HG03095 (cell line): ENCODE measurements at regions not wholly inside any gene's neighbourhood (a gene's known extent, or its start where the extent isn't known, plus 50 kb on each side); places are given as distances from the start of the nearest gene placed in this dataset.
"Not testable (repeated sequence)": the region's sequence is repeated elsewhere in the genome, so short reads cannot be mapped to it uniquely, and the experiment has no call there.

Source experiments
- ATAC-seq: cut with Tn5 transposase; IDR thresholded peaks from one replicate; pipeline ENCODE4 v1.9.1; 2021; ENCODE audit warnings: moderate library complexity; ENCODE audit not compliant: unreplicated experiment

DNA sequence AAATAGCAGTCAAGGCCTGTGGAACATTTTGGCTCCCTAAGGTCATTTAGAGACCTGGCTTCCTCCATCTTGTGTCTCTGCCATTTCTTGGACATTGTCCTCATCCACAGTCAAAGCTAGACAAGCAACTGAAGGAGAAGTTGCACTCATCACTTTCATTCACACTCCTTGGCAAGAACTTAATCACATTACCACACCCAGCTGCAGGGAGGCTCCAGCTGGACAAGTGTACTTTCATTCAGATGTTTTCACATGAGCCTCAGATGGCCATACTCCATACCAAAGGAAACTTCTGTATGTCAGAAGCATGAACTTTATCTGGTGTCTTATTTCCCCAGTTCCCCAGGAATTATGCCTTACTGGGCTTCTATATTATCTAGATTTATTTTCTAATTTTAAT is 537.4 kb downstream of the TMEM135 start:
- ATAC-seq = no peak

DNA sequence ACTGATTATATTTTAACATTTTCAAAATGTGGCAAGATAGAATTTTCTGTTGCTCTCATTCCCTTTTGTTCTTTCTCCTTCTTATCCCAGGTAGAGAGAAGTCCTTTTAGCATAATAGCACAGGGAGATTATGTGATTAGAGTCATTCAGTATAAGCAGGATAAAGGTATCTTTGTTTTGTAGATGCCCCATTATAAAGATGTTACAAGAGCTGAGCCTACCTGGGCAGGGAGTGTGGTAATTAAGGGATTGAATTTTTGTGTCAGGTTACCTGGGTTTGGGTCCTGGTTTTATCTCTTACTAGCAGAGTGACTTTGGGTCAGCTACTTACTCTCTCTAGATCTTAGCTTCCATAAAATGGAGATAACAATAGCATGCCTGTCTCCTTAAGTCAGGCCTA is 536.5 kb downstream of the TMEM135 start:
- ATAC-seq = no peak

DNA sequence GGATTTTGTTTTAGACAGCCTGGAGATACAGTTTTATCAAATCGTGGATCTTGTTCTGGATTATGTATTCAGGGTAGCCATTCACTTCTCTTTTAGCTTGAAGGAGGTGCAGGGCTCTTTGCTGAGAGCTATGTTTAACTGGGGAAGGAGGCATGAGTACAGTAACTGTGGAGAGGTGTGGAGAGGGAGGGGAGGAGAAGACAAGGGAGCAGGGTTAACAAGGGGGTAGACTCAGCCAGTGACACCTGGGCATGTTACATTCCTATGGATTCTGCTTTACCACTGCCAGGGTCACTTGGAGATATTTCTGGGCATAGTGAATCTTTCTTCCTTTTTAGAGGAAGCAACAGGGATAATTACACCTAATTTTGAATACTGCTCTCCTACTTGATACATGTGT is 536.0 kb downstream of the TMEM135 start:
- no peak for ATAC-seq

DNA sequence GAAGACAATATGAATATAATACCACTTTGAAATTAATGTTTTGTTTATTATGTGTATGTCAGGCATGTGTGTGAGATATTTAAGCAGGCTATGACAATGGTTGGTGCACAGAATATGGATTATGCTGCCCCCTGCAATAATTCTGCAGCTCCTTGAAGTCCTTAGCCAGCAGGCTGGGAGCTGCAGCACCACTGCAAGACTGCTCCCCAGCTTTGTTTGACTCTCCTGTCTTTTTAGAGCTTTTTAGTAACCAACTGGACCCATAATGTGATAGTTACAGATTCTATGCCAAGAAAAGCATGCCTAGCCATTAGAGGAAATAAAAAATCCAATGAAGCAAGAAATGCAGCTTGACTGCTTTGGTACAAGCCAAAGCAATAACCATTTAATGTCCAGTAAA is 535.1 kb downstream of the TMEM135 start:
- ATAC-seq = no peak

DNA sequence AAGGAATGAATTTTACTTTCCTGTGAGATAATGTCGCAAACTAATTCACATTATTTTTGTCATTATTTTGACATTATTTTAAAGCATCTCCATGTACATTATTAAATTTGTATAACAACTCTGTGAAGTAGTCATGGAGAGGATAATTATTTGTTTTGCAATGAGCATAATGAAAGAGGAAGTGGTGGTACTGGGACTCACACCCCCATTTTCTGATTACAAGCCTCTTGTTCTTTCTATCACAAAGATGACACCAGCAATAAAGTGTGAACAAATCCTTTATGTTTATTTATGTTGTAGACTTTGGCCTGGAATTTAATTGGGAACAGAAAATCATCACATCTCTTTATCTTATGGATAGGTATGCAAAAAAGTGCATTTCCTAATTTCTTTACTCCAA is 522.6 kb downstream of the TMEM135 start:
- no peak for ATAC-seq

DNA sequence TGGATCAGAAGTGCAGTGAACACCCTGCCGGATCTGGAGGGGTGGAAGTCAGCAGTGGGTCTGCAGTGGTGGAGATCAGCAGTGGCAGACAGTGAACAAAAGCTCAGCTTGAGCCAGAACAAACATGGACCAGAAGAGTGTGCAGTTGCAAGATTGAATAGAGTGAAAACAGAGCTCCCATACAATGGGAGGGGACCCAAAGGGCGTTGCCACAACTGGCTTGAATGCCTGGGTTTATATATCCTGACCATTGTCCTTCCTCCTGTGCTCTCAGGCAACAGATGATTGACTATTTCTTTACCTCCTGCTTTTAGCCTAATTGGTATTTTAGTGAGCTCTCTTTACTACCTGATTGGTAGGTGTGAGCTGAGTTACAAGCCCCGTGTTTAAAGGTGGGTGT is 522.1 kb downstream of the TMEM135 start:
- ATAC-seq = not testable (repeated sequence)

DNA sequence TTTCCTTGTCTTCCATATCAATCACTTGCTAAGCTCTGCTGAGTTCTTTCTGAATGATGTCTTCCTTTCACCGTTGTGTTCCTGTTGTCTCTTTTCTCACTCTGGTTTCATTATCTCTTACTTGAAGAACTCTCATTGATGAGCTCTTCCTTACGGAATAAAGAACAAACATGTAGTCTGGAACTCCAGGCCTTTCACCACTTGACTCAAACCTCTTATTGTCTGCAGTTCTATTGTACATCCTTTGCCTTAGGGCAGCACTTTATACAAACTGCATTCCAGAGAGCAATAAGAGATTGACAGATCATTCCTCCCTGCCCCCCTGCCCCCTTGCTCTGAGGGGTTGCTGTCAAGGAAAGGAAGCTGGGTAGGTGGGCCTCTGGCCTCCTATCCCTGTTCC is 517.4 kb downstream of the TMEM135 start:
- ATAC-seq = no peak

DNA sequence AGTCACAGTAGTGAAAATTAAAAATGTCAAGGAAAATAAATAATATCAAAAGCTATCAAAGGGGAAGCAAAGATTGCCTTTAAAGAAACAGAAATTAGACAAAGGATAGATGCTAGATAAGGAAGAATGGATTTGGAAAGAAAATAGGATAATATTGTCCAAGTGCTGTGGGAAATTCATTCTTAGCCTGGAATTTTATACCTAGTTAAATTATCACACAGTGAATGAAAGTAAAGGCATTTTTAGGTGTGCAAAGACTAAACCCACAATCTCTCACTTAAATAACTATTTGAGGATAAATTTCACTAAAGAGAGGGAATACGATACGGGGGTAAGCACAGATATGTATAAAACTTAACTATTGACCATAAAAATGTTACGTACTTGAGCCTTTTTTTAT is 511.1 kb downstream of the TMEM135 start:
- ATAC-seq = no peak

DNA sequence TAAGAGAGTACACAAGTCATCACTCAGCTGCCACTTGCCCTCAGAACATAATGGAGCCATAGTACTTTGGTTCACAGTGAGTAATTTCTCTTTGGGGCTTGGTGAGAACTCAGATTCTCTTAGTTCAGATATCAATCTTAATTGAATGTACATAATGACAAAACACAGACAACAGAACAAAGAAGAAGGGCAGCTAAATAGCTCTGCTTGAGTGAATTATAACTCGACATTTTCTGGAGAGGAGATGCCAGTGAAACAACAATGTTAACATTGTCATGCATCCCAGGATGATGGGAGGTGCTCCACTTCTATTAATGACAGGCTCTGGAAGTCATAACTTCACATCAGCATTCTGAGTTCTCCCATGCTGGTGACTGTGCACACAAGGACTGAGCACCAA is 508.1 kb downstream of the TMEM135 start:
- no peak for ATAC-seq

DNA sequence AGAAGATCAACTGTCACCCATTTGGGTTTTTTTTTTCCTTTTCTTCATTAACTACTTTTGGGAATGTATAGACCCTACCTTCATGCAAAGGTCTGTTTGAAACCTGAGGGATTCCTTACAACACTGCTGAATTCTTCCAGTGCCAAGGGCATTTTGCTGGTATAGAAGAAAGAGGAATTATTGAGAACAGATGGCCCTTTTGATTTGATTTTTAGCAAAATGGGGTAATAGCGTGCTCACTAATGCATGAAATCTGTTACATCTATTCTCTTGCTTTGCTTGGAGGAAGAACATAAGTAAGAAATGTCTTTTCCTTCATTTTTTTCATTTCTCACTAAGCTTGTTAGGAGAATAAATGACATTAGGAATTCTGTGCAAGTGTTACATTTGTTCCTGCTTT is 501.9 kb downstream of the TMEM135 start:
- no peak for ATAC-seq

DNA sequence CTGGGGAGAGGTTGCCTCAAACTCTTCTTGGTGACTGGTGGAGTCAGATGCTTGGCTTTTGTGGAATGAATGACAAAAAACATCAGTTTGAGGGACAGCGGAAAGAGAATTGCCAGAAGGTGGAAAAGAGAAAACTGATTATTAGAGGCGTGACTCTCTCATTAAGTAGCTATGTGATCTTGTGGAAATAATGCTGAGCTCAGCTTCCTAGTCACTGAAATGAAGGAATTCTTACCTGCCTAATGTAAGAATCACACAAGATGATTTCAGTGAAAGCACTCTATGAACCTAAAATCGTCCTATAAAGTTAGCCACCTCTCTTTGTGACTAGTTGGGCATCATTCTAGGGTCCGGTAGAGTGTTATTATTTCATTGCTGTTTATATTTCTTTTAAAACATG is 498.8 kb downstream of the TMEM135 start:
- no peak for ATAC-seq

DNA sequence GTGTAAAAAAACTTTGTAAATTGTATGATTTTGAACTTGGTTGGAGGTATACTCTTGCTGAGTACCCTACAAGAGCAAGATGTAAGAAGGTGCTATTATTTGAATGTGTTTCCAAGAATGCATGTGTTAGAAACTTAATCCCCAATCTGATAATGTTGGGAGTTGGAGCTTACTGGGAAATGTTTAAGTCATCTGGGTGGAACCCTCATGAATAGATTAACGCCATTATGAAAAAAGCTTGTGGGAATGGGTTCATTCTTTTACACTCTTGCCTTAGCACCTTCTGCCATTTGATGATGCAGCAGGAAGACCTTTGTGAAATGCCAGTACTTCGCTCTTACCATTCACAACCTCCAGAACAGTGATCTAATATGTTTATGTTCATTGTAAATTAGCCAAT is 498.3 kb downstream of the TMEM135 start:
- no peak for ATAC-seq

DNA sequence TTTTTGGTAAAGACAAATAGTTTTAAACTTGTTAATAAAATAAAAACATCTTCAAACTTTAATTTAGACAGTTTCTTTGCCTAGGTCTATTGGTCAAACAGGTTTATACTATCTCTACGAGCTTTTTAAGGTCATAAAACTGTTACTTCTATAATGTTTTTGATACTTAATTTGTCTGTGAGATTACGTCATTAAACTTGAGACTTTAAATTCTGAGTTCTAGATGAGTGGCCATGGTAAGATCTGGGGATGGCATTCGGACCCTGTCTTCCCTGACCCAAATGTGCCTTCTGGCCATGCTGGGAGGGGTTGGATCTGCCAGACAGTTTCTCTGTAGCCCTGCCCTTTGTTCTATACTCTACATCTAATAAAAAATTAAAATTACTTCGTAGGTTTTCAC is 497.8 kb downstream of the TMEM135 start:
- ATAC-seq = no peak

DNA sequence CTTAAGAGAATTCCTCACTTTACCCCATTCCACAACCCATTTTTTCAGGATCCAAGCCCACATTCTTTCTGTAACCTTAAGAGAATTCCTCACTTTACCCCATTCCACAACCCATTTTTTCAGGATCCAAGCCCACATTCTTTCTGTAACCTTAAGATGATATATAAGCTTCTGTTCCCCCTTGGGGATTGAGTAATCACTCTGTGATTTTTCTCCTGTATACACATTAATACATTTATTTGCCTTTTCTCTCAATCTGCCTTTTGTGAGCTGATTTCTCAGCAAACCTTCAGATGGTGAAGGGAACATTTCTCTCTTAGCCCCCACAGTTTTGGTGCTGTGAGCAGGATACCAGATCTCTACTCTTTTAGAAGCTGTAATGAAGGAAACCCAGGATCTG is 494.1 kb downstream of the TMEM135 start:
- ATAC-seq = not testable (repeated sequence)

DNA sequence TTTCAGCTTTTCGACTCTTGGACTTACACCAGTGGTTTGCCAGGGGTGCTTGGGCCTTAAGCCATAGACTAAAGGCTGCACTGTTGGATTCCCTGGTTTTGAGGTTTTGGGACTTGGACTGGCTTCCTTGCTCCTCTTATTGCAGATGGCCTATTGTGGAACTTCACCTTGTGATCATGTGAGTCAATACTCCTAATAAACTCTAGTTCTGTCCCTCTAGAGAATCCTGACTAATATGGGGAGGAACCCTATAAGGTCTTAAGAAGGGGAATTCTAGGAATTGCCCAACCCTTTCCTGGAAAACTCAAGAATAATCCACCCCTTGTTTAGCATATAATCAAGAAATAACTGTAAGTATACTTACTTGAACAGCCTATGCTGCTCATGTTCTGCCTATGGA is 491.8 kb downstream of the TMEM135 start:
- no peak for ATAC-seq

DNA sequence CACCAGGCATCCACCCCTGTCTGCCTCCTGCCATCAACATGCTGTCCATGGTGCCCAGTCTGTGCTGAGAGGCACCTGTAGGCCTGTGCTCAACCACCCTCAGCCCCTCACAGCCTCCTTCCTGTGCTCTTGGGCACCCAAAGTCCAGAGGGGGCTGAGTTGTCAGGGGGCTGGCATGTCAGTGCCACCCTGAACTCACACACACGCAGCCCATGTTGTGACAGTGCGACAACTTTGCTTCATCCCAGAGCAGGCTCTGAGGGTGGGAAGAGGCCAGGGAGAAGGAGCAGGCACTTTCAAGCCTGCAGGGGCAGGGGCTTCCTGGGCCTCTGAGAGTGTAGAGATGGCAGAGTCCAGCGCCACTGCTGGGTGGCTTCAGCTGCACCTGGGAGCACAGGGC is 491.0 kb downstream of the TMEM135 start:
- ATAC-seq = no peak

DNA sequence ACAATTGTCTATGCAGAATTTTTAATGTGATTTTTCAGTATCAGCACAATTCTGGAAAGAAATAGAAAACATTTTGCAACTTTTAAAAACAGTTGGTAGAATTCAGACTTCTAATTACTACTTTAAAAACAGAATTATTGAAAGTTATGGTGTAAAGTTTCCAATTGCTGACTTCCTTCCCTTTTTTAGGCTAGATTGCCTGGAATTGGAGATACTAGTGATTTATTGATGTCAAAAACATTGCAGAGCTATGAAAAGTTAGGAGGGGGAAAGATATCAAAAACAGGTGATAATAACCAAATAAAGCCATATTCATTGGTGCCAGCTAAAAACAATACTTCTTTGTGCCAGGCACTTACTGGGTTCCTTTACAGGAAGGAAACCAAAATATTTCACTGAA is 485.5 kb downstream of the TMEM135 start:
- no peak for ATAC-seq

DNA sequence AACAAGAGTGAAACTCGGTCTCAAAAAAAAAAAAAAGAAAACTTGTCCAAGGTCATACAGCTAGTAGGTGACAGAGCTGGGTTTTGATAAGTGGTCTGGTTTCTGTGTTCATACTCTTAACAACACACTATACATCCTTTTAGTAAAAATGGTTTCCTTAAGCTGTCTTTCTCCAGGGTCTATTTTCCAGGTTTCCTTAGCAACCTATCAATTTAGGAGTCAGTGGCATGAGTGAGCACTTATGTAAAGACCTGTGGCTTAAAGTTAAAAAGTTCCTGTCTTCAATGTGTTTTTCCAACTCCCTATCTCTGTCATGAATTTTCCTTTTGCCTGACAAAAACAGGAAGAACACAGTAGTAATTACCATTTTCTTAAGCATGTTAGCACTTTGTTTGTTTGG is 480.5 kb downstream of the TMEM135 start:
- ATAC-seq = no peak

DNA sequence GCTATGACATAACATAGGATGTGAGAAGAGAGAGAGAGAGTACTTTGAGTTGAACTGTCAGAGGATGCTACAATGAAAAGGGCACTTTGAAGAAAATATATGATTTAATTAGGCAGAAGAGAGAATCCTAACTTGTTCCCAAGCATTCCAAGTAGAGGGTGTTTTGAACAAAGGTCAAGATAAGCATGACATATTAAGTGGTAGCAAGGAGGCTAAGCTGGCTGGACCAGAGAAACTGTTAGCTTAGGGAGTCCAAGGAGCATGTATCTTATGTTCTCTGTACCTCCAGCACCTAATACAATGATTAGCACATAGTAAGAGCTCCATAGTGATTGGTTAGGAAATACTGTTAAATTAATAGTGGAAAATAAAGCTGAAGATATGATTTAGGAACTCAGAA is 479.6 kb downstream of the TMEM135 start:
- no peak for ATAC-seq

DNA sequence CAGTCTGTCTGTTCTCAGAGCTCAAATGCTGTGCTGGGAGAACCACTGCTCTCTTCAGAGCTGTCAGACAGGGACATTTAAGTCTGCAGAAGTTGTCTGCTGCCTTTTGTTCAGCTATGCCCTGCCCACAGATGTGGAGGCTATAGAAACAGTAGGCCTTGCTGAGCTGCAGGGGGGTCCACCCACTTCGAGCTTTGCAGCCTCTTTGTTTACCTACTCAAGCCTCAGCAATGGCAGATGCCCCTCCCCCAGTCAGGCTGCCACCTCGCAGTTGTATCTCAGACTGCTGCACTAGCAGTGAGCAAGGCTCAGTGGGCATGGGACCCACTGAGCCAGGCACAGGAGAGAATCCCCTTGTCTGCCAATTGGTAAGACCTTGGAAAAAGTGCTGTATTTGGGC is 470.0 kb downstream of the TMEM135 start:
- ATAC-seq = not testable (repeated sequence)

DNA sequence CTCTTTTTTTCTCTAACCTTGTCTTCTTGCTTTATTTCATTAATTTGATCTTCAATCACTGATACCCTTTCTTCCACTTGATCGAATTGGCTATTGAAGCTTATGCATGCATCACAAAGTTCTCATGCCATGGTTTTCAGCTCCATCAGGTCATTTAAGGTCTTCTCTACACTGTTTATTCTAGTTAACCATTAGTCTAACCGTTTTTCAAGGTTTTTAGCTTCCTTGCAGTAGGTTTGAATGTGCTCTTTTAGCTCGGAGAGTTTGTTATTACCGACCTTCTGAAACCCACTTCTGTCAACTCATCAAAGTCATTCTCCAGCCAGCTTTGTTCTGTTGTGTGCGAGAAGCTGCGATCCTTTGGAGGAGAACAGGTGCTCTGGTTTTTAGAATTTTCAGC is 469.2 kb downstream of the TMEM135 start:
- ATAC-seq = not testable (repeated sequence)

DNA sequence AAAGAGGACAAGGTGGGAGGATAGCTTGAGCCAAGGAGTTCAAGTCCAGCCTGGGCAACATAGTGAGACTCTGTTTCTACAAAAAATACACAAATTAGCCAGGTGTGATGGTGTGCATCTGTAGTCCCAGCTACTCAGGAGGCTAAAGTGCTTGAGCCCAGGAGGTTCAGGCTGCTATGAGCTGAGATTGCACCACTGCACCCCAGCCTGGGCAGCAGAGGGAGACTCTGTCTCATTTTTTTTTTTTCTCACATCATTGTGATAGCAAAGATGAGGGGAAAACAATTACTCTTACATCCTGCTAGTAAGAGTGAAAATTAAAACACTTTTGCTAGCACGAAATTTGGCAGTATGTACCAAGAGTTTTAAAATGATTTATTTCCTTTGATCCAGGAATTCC is 463.7 kb downstream of the TMEM135 start:
- no peak for ATAC-seq

DNA sequence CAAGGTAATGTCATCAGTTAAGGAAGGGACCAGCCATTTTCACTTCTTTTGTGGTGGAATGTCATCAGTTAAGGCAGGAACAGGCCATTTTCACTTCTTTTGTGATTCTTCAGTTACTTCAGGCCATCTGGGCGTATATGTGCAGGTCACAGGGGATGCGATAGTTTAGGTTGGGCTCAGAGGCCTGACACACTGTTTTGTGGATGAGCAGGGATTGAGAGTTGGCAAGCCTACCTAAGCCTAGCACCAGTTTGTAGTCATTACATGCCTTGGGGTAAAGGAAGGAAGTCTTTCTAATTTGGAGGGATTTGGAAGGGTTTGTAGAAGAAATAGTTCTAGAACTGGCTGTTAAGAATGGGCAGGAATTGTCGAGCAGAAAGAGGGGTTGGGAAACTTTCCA is 457.2 kb downstream of the TMEM135 start:
- not testable (repeated sequence) for ATAC-seq

DNA sequence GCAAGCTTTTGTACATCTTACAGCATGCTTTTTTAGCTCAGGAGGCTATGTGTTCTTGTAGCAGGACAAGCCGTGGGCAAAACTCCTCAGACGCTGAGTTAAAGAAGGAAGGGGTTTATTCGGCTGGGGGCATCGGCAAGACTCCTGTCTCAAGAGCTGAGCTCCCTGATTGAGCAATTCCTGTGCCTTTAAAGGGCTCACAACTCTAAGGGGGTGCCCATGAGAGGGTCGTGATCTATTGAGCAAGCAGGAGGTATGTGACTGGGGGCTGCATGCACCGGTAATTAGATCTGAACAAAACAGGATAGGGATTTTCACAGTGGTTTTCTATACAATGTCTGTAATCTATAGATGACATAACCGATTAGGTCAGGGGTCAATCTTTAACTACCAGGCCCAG is 456.3 kb downstream of the TMEM135 start:
- ATAC-seq = not testable (repeated sequence)
